Lower leg skin (tissue), 3 donors: ENCODE measurements at regions not wholly inside any gene's neighbourhood (a gene's known extent, or its start where the extent isn't known, plus 50 kb on each side); places are given as distances from the start of the nearest gene placed in this dataset.

Source experiments
- CTCF ChIP-seq, 3 donors: fragments of 450-650 bp; IDR thresholded peaks; one replicate each; pipeline ENCODE4 v1.5.1; 2016; ENCODE audit warnings: antibody characterized with exemption in 3 of 3, mild to moderate bottlenecking in 3 of 3, moderate library complexity in 2 of 3
- POLR2A ChIP-seq, 2 donors: fragments of 450-650 bp; IDR thresholded peaks; one replicate each; pipeline ENCODE4 v1.6.1; 2016 to 2017; ENCODE audit warnings: antibody characterized with exemption in 2 of 2, mild to moderate bottlenecking in 1 of 2, moderate library complexity in 1 of 2

- no peak for TF ChIP-seq CTCF (IDR thresholded peaks at IDR 0.05)
- TF ChIP-seq POLR2A (IDR thresholded peaks at IDR 0.05), result no peak
These were observed 131.8 kb upstream of the PRKCQ start for GRCh38 chr10:6711881-6712280.
